Sigmoid colon (tissue), 3 donors: ENCODE measurements at regions not wholly inside any gene's neighbourhood (a gene's known extent, or its start where the extent isn't known, plus 50 kb on each side); places are given as distances from the start of the nearest gene placed in this dataset.

Experiments used
- CTCF ChIP-seq, 4 experiments: fragments of 450-650 bp in 3 of 4; fragments of 200-600 bp in 1 of 4; IDR thresholded peaks; one replicate each; pipeline ENCODE4 v1.5.1; 2016 to 2019; ENCODE audit warnings: antibody characterized with exemption in 4 of 4, mild to moderate bottlenecking in 3 of 4, moderate library complexity in 2 of 4
- POLR2A ChIP-seq, 2 donors: fragments of 450-650 bp; IDR thresholded peaks; one replicate each; pipeline ENCODE4 v1.6.1; 2016; ENCODE audit warnings: antibody characterized with exemption in 2 of 2, mild to moderate bottlenecking in 2 of 2, moderate library complexity in 2 of 2

- no peak for TF ChIP-seq CTCF (IDR thresholded peaks at IDR 0.05)
- TF ChIP-seq POLR2A (IDR thresholded peaks at IDR 0.05), result no peak
These were observed 407.1 kb downstream of the SLC4A3 start for GRCh38 chr2:220034426-220035130.
